GM12801 (cell line): ENCODE measurements at regions not wholly inside any gene's neighbourhood (a gene's known extent, or its start where the extent isn't known, plus 50 kb on each side); places are given as distances from the start of the nearest gene placed in this dataset.

ENCODE experiments used
- CTCF ChIP-seq: IDR thresholded peaks from one replicate; pipeline ENCODE4 v1.5.1; 2011; ENCODE audit warnings: control low read depth; ENCODE audit not compliant: insufficient read length; ENCODE audit errors: extremely low read depth

- TF ChIP-seq CTCF, result no peak
These were observed 149.3 kb downstream of the FBXO4 start for GRCh38 chr5:42074353-42074752.

- TF ChIP-seq CTCF, result no peak
These were observed 164.6 kb downstream of the FBXO4 start for GRCh38 chr5:42089705-42090104.

GRCh38 chr5:42090162-42090561 lies 165.1 kb downstream of the FBXO4 start:
- no peak for TF ChIP-seq CTCF

- TF ChIP-seq CTCF, result no peak
These were observed 183.4 kb downstream of the FBXO4 start for GRCh38 chr5:42108468-42108867.

GRCh38 chr5:42109006-42109572 lies 184.0 kb downstream of the FBXO4 start:
- TF ChIP-seq CTCF, result no peak

GRCh38 chr5:42120070-42120469 lies 195.0 kb downstream of the FBXO4 start:
- TF ChIP-seq CTCF, result no peak

GRCh38 chr5:42121401-42121800 lies 196.3 kb downstream of the FBXO4 start:
- TF ChIP-seq CTCF, result no peak
